Body of pancreas (tissue), 4 donors: ENCODE measurements at regions not wholly inside any gene's neighbourhood (a gene's known extent, or its start where the extent isn't known, plus 50 kb on each side); places are given as distances from the start of the nearest gene placed in this dataset.

Source experiments
- ATAC-seq: fragments of 150-250 bp; one replicate; pipeline ENCODE4 v1.9.1; 2016
- DNase-seq, 4 donors: peaks; one replicate each; pipeline ENCODE4 v3.0.0-alpha.2; 2019
- H3K27ac ChIP-seq, 4 donors: fragments of 200-600 bp; sonication (generic); 1 replicate in 3 of 4; 2 replicates in 1 of 4; pipeline versions ENCODE4 v1.5.1 to v1.6.1; 2016 to 2019; ENCODE audit warnings: mild to moderate bottlenecking in 1 of 4, mixed read lengths in 1 of 4, moderate library complexity in 1 of 4
- H3K27me3 ChIP-seq, 2 donors: fragments of 200-600 bp; sonication (generic); one replicate each; pipeline ENCODE4 v1.6.0; 2016; ENCODE audit warnings: mild to moderate bottlenecking in 1 of 2
- H3K36me3 ChIP-seq, 2 donors: fragments of 200-600 bp; sonication (generic); replicated peaks in 1 of 2; 2 replicates each; pipeline ENCODE4 v1.5.1; 2016; ENCODE audit warnings: low read depth in 2 of 2; ENCODE audit not compliant: insufficient read depth in 1 of 2
- H3K4me1 ChIP-seq: fragments of 200-600 bp; sonication (generic); one replicate; pipeline ENCODE4 v1.6.0; 2016
- H3K4me3 ChIP-seq, 2 donors: fragments of 200-600 bp; sonication (generic); 1 replicate in 1 of 2; 2 replicates in 1 of 2; pipeline ENCODE4 v1.5.1; 2016 to 2019
- H3K9me3 ChIP-seq, 3 donors: fragments of 200-600 bp; sonication (generic); 1 replicate in 2 of 3; 2 replicates in 1 of 3; pipeline ENCODE4 v1.5.1; 2016
- POLR2A ChIP-seq, 3 donors: fragments of 450-650 bp; IDR thresholded peaks; one replicate each; pipeline ENCODE4 v1.6.1; 2016; ENCODE audit warnings: antibody characterized with exemption in 3 of 3, mild to moderate bottlenecking in 2 of 3
- WGBS, 2 donors: methylation state at CpG; one replicate each; pipeline ENCODE4 v1.1.5; 2017; 5-methylcytosine and 5-hydroxymethylcytosine counted together
- intact Hi-C: fragments of 100-400 bp; cut with DNase I; formaldehyde crosslinking; loops from one replicate; pipeline ENCODE4 v1.15.1; 2023
- TF ChIP-seq, protein P1 (sequence below), 7 experiments: fragments of 450-650 bp in 4 of 7; fragments of 200-600 bp in 3 of 7; sonication (generic) in 3 of 7; IDR thresholded peaks; one replicate each; pipeline ENCODE4 v1.5.1; 2016 to 2019; ENCODE audit warnings: antibody characterized with exemption in 7 of 7

DNA sequence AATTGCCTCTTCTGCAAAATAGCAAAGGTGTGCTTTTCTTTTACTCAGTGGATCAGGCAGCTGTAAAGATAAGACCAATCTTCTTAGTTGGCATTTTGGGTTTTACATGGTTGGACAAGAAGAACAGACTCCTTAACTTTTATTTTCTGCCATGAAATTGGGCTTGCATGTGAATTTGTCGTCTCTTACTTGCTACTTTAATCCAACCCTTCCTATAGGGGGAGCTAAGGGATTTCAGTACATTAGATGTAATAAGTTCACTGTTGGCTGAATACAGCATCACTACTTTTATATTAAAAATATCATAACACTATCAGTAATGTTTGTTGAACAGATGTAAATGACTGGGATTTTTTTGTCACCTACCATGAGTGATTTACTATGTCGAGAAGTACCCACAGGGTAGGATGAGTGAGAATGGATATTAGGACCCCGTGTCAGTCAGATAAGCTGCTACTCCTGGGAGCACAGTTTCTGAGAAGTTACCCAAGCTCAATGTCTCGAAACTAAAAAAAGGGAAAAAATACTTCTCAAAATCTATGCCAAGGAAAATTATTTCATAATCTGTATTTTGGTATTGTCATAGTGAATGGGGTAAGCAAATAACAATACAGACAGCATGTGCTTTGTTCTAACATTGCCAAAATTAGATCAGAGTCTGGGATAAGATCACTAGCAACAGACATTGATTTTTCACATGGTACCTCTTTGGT lies 127.4 kb upstream of the AGR3 start:
- H3K27ac ChIP-seq = peak overlapping the region in 1 of 4 donors; percentile 13
- DNase-seq (no peak), ATAC-seq (peak; percentile 65)
- H3K4me3 ChIP-seq = no peak overlapping the region
- no peaks in the 10 kb centered on the region for H3K27me3 ChIP-seq
- H3K4me1 ChIP-seq = no peaks in the 10 kb centered on the region
- TF ChIP-seq POLR2A (IDR thresholded peaks at IDR 0.05) = no peak
- TF ChIP-seq, protein P1, sequence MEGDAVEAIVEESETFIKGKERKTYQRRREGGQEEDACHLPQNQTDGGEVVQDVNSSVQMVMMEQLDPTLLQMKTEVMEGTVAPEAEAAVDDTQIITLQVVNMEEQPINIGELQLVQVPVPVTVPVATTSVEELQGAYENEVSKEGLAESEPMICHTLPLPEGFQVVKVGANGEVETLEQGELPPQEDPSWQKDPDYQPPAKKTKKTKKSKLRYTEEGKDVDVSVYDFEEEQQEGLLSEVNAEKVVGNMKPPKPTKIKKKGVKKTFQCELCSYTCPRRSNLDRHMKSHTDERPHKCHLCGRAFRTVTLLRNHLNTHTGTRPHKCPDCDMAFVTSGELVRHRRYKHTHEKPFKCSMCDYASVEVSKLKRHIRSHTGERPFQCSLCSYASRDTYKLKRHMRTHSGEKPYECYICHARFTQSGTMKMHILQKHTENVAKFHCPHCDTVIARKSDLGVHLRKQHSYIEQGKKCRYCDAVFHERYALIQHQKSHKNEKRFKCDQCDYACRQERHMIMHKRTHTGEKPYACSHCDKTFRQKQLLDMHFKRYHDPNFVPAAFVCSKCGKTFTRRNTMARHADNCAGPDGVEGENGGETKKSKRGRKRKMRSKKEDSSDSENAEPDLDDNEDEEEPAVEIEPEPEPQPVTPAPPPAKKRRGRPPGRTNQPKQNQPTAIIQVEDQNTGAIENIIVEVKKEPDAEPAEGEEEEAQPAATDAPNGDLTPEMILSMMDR (IDR thresholded peaks at IDR 0.05) = peak in 6 of 7 experiments; percentile 33 to 52 (median 43)
- intact Hi-C loops = no loop called here
- H3K9me3 ChIP-seq = no peaks in the 10 kb centered on the region
- no peaks in the 10 kb centered on the region for H3K36me3 ChIP-seq
- 42 to 58% methylated on average over 4 of the region's 4 CpGs for WGBS, 2 donors

DNA sequence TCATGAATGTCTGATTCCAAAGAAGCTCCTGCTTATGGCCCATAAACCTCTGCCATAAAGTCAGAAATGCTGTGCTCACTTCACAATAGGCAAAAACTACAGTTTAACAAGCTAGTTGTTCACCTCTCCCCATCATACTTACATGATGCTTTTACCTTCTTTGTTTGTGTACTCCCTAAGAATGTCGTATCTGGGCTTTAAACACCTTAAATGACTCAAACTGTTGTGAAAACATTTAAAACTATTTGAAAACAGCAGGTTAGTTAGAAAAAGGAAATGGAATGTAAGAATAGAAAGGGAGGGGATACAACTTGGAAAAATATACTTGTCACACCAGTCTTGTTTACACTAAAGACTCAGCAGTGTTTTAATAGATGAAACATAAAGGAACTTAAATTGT lies 128.2 kb upstream of the AGR3 start:
- H3K27ac ChIP-seq = no peak overlapping the region
- intact Hi-C loops = no loop called here
- H3K9me3 ChIP-seq = no peaks in the 10 kb centered on the region
- no peak for TF ChIP-seq POLR2A (IDR thresholded peaks at IDR 0.05)
- TF ChIP-seq, protein P1 (IDR thresholded peaks at IDR 0.05) = no peak
- no peaks in the 10 kb centered on the region for H3K36me3 ChIP-seq
- H3K4me1 ChIP-seq = no peaks in the 10 kb centered on the region
- H3K4me3 ChIP-seq = no peak overlapping the region
- no peak for ATAC-seq
- H3K27me3 ChIP-seq = no peaks in the 10 kb centered on the region
- 61 to 79% methylated on average over 1 of the region's 1 CpG for WGBS, 2 donors
- no peak for DNase-seq

DNA sequence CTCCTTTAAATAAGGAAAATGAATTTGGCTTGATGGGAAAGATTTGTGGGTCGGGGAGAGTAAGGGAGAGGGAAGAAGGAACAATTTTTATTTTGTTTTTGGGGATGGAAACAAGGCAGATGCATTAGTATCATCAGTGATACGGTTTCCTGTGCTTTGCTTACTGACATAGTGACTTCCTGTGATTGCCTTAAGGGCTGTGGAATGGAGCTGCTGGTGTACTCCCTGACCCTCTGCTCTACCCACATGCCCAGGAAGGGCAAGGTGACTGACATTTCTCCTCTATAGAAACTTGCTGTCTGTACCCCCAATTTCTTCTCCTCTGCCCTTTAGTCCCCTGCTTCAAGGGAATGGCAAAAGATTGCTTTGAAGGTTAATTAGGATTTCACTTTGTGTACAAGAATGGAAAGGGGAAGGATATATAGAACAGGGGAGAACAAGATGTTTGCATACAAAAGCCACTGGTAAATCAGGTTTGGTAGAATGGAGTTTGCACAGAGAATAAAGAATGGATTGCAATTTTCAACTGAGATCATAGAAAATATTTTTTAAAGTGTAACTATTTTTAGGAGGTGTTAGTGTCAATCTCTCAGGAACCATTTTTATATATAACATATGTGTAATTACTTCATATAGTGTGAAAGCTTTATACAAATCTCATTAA lies 129.0 kb upstream of the AGR3 start:
- no peak overlapping the region for H3K27ac ChIP-seq
- TF ChIP-seq, protein P1 (IDR thresholded peaks at IDR 0.05) = no peak
- no peak for TF ChIP-seq POLR2A (IDR thresholded peaks at IDR 0.05)
- no peaks in the 10 kb centered on the region for H3K36me3 ChIP-seq
- WGBS, 2 donors = 68 to 69% methylated on average over 2 of the region's 2 CpGs
- H3K4me3 ChIP-seq = no peak overlapping the region
- no peaks in the 10 kb centered on the region for H3K9me3 ChIP-seq
- ATAC-seq (no peak), DNase-seq (no peak)
- H3K27me3 ChIP-seq = no peaks in the 10 kb centered on the region
- intact Hi-C loops = no loop called here
- no peaks in the 10 kb centered on the region for H3K4me1 ChIP-seq

DNA sequence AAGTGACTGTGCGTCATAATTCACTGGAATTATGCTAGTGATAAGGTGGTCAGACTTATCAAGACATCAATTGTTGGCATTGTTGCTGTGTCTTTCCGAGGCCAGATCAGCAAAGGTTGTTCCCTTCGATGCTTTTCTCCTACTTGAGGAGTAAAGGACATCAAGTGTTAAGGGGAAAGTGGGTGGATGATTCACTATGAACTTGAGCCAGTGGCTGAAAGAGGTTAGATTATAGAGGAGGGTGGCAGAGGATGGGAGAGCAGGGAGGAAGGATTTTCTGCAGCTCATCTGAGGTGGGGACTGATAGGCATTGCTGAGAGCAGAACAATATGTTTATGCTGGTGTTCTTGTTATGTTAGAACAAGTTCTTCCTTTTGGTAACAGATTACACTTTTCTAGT lies 131.4 kb upstream of the AGR3 start:
- WGBS, 2 donors = 79 to 83% methylated on average over 3 of the region's 3 CpGs
- TF ChIP-seq POLR2A (IDR thresholded peaks at IDR 0.05) = no peak
- TF ChIP-seq, protein P1 (IDR thresholded peaks at IDR 0.05) = no peak
- no peaks in the 10 kb centered on the region for H3K36me3 ChIP-seq
- H3K9me3 ChIP-seq = no peaks in the 10 kb centered on the region
- H3K4me3 ChIP-seq = no peak overlapping the region
- no peaks in the 10 kb centered on the region for H3K4me1 ChIP-seq
- intact Hi-C loops = no loop called here
- ATAC-seq = no peak
- no peak for DNase-seq
- no peaks in the 10 kb centered on the region for H3K27me3 ChIP-seq
- H3K27ac ChIP-seq = no peak overlapping the region
